GM21619 (cell line): ENCODE measurements at regions not wholly inside any gene's neighbourhood (a gene's known extent, or its start where the extent isn't known, plus 50 kb on each side); places are given as distances from the start of the nearest gene placed in this dataset.
A peak's percentile ranks its signal among the peaks of the same experiment; 100 is the strongest.

Experiments
- ATAC-seq: cut with Tn5 transposase; IDR thresholded peaks from one replicate; pipeline ENCODE4 v1.9.1; 2021; ENCODE audit not compliant: unreplicated experiment

GRCh38 chr6:74145931-74146330, 449.9 kb downstream of the CD109 start:
- no peak for ATAC-seq

DNA sequence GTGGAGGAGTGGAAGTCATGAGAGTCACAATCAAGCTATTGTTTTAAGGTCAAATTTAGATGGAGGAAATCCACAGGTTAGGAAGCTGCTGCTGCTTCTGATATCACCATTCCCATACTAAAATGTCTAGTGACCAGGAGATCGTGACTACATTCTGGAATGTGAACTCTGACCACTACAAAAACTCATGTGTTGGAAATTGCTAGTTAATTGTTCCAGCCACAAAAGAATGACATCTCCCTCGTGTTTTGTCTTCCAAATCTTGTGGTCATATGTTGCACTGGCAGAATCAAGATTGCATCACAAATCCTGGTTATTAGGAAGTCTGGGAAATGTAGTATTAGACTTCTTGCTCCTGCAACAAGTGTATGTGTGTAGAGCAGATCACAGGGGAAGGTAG, 441.9 kb downstream of the CD109 start:
- no peak for ATAC-seq

DNA sequence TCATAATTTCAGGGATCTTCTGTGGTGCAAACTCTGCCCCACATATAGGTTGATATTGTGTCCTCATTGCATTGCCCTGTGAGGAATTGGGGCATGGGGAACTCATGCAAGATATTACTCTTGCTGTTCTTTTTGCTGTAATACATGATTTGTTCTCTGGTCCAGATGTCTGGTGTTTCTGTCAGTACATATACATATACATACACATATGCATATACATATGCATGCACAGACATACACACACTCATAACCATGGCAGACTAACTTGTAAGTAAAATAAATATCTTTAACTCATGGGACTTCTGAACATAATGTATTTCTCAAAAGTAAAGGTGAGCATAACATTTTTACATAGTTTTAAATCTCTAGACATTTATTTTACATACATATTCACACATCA, 438.3 kb downstream of the CD109 start:
- no peak for ATAC-seq

DNA sequence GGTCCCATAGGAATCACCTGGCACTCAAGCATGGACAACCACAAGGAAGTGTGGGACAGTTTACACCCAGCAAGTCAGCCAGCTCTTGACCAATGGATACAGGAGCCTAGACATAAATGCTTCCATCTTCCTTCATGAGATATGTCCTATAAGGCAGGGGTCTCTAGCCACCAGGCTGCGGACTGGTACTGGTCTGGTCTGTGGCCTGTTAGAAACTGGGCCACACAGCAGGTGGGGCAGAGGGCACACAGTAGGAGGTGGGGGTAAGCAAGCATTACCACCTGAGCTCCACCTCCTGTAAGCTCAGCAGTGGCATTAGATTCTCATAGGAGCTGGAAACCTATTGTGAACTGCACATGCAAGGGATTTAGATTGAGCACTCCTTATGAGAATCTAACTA, 437.1 kb downstream of the CD109 start:
- no peak for ATAC-seq

DNA sequence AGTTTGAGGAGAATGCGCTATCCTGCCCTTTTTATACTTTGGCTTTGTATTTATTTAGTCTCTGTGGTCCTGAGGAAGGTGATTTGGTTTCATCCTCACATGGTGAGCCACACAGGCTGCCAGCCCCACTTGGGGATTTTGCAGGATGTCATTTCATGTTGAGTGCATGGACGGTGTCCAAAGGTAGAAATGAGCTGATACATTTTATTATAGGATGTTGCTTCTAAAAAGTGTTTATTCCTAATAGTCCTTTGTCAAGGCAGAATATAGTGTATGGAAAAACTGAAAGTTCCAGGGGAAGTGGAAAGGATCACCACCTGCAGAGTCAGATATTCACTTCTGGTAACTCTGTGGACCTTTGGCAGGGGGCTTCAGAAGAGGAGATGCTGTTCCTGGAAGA, 434.6 kb downstream of the CD109 start:
- ATAC-seq: no peak

DNA sequence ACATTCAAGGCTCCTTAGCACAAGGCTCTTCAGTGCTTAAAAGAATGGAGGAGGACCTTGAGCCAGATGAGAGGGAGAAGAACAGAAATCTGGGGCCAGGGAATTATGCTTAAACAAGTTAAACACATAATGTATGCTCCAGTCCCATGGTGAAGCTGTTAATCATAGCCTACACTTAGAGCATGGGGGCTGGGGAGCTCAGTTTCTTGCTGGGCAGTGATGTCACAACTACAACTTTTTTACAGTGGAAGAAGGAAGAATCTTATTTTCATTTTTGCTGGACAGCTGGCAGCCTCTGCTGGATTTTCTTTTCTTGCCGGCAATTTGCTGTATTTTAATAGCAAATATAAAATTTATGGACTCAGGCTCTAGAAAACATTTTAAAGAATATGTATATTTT, 432.5 kb downstream of the CD109 start:
- no peak for ATAC-seq

- ATAC-seq: no peak
Measured at GRCh38 chr6:74117113-74117512, 421.1 kb downstream of the CD109 start.

- ATAC-seq: no peak
Measured at GRCh38 chr6:74115674-74116073, 419.7 kb downstream of the CD109 start.

GRCh38 chr6:74114428-74114827, 418.4 kb downstream of the CD109 start:
- no peak for ATAC-seq

DNA sequence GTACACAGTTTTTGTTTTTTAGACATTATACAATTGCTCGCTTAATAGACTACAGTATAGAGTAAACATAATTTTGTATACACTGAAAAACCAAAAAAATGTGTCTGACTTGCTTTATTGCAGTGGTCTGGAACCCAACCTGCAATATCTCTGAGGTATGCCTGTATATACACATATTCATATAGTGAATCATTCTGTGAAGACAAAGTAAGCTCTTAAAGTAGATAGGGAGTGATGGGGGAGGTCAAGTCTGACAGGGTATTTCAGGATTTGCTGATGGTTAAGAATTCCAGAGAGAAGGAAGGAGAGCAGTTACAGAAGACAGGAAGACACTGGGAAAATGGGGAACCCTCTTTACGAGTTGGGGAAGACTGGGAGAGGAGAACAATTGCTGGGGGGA, 417.9 kb downstream of the CD109 start:
- no peak for ATAC-seq

DNA sequence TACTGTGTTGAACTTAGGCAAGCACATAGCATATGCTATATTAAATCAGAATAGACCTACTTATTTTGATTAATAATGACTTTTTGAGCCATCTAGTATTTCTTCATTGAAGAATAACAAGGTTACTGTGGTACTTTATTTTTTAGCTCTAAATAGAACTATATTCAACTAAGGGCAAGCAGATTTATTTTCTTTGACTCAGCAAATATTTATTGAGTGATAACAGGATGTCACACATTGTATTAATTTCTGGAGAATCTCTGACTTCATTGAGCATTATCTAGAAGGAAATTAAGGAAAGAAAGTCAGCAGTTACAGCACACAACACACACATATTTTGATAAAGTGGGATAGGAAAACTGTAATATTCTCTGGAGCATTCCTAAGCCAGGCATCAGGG, 407.4 kb downstream of the CD109 start:
- no peak for ATAC-seq

DNA sequence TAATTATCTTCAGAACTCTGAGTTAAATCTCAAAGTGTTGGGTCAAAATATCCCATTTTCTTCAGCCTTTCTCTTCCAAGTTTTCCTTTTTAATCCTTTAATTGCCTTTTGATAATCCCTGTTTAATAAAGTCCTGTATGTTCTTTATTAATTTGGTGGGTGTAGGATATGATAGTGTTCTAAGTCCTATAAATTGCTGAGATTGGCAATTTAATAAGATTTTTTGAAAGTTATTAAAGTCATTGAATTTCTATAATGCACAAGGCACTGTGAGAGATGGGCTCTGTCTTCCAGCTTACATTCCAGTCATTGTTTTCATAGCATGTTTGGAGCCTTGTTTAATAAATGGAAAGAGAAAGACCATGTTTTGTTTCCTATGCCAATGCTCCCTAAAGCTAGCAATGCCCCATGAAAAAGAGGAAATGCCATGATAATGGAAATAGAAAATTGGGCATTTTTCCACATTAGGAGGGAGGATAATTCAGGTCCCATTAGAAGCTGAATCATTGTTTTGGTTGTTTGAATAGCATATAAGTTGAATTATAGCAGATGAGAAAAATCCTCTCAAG, 404.8 kb downstream of the CD109 start:
- no peak for ATAC-seq

DNA sequence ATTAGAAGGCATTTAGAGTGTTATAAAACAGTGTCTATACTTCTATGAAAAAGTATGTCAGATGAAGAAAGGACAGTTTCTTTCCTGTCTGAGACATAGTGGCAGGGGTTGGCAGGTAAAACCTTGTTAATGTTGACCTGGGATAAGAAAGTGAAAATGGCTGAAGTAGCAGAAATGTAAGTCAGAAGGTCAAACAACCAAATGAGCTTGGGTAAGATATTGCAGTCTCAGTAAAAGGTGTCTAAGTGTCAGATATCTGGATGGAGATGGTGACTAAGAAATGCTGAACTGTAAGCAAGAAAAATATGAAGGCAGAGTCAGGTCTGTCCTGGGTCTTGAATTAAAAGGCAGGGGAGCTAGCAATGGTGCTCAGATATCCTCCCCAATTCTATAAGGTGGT, 400.3 kb downstream of the CD109 start:
- no peak for ATAC-seq

GRCh38 chr6:74093361-74093760, 397.4 kb downstream of the CD109 start:
- no peak for ATAC-seq

DNA sequence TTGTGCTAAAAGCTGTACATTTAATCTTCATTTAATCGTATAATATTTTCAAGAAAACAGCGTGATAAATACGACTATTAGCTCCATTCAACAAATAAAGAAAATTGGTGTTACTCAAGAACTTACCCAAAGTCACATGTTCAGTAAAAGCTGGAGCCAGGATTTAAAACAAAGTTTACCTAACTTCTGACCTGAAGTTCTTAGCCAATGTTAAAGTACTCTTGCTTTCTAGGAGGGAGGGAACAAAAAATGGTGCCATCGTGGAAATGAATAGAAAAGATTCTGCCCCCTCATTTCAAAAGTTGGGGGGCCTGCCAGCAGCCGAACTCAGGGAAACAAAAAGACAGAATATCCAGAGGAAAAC, 395.8 kb downstream of the CD109 start:
- no peak for ATAC-seq

DNA sequence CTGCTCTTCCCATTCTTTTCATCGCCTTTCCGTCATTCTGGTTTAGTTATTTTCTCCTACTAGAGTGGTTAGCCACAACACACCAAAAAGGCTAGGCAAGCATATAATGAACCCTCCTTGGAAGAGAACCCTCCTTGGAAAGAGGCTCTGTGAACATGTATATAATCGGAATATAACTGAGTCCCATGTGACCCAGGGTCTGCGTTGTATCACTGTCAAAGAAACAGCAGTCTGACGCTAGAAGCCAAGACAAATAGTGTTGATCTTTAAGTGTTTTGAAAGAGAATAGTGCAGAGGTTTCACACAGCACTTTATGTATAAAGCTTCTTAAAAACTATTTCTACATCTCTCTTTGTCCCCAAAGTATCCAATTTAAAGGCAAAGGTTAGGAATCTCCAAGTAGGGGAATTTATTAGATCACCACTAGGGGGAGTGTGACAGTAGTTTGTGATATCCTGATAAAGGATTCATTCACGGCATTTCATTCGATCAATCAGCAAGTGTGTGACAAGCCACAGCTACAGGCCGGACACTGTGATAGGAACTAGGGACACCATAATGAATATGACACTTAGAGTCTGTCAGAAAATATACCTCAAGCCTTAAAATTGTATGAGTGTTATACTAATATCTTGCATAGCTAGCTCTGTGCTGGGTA, 395.3 kb downstream of the CD109 start:
- ATAC-seq: peak; percentile 61

- no peak for ATAC-seq
Measured at GRCh38 chr6:74087899-74088298, 391.9 kb downstream of the CD109 start.

DNA sequence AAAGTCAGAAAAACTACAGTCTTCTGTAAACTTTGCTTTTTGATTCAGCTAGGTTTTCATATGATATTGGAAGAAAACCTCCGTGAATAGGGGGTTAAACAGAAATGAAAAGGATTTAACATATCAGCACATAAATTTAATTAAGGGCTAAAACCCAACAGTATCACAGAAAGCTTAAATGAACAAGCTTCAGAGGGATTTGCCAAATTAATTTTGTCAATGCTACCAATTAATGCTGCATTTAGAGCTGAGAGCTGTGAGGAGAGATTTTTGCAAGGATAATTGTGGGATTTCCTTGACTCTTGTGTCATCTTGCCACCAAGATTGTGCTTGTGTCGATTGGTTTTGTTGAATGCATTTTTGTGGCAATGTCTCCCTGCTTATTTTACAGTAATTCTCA, 379.9 kb downstream of the CD109 start:
- ATAC-seq: no peak

- ATAC-seq: no peak
Measured at GRCh38 chr6:74075323-74075722, 379.3 kb downstream of the CD109 start.

GRCh38 chr6:74074645-74075044, 378.6 kb downstream of the CD109 start:
- ATAC-seq: no peak

DNA sequence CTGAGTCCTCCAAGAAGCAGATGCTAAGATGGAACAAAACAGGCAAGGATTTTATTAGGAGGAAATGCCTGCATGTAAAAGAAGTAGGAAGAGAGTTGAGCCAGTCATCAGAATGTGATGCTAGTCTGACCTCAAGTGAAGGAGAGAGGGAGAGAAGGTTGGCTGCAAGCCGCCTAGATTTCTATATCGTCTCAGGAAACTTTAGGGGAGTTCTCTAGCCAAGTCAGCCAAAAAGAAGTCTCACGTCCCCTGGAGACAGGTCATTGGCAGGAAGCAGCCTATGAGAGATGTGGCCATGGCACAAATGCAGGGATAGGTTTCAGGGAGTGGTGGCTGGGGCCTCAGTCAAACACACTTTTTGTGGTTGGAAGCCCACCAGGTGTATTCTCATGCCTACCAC, 378.0 kb downstream of the CD109 start:
- ATAC-seq: no peak

- ATAC-seq: no peak
Measured at GRCh38 chr6:74073429-74073828, 377.4 kb downstream of the CD109 start.

DNA sequence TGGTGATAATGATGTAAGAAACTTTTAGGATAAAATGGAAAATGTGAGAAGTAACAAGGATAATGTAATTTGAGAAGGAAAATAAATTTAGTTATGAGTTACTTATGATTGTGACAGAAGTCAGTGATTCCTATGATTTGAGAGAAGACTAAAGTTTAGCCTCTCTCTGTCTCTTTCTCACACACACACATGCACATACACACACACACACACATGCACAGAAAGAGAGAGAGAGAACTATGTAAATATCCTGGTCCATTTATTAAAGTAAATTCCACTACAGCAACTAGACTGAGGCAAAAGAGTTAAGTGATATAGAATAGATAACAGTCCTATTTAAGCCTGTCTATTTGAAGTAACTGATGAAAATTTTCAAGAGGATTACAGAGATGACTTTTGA, 375.2 kb downstream of the CD109 start:
- no peak for ATAC-seq
